Gastrocnemius medialis (tissue), 4 donors: ENCODE measurements at regions not wholly inside any gene's neighbourhood (a gene's known extent, or its start where the extent isn't known, plus 50 kb on each side); places are given as distances from the start of the nearest gene placed in this dataset.

Experiments
- POLR2A ChIP-seq, 2 donors: fragments of 450-650 bp; IDR thresholded peaks; one replicate each; pipeline ENCODE4 v1.6.1; 2017; ENCODE audit warnings: antibody characterized with exemption in 2 of 2, mild to moderate bottlenecking in 2 of 2, moderate library complexity in 2 of 2
- TF ChIP-seq, protein P1 (sequence below), 5 experiments: fragments of 450-650 bp in 3 of 5; fragments of 200-600 bp in 2 of 5; sonication (generic) in 2 of 5; IDR thresholded peaks in 4 of 5; conservative IDR thresholded peaks in 1 of 5; 1 replicate in 4 of 5; 2 replicates in 1 of 5; pipeline ENCODE4 v1.5.1; 2016 to 2019; ENCODE audit warnings: antibody characterized with exemption in 5 of 5, mild to moderate bottlenecking in 3 of 5, moderate library complexity in 3 of 5

DNA sequence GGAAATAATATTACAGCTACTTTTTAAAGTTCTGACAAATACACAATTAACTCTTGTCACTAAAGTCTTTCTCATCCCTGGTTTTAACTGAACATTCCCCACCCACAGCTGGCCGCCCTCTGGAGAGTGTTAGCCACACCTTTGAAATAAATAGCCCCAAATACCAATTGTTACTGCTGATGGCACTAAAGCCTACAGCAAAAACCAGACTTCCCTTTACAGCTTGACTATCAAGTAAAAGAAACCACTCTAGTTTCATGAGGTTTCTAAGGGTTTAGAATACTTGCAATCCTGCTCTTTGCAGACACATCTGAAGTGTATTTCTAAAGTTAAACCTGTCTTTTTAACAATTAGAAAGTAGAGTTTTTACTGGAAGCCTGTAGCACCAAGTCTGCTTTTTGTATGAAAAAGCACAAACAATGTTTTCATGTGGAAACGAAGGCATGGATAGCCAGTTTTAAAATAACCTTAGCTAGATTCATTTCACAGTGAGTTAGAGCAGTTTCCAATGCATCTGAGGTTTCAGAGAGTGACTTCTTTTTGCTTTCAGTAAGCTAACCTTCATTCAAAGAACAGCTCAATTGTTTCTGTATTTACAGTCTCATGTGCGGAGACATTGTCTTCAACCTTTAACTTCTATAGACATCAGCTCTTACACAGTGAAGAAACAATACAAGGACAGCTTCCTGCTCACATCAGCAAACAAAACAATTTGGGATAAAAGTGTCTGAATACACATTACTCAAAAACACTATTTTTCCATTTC is 164.8 kb upstream of the VEGFC start:
- TF ChIP-seq, protein P1, sequence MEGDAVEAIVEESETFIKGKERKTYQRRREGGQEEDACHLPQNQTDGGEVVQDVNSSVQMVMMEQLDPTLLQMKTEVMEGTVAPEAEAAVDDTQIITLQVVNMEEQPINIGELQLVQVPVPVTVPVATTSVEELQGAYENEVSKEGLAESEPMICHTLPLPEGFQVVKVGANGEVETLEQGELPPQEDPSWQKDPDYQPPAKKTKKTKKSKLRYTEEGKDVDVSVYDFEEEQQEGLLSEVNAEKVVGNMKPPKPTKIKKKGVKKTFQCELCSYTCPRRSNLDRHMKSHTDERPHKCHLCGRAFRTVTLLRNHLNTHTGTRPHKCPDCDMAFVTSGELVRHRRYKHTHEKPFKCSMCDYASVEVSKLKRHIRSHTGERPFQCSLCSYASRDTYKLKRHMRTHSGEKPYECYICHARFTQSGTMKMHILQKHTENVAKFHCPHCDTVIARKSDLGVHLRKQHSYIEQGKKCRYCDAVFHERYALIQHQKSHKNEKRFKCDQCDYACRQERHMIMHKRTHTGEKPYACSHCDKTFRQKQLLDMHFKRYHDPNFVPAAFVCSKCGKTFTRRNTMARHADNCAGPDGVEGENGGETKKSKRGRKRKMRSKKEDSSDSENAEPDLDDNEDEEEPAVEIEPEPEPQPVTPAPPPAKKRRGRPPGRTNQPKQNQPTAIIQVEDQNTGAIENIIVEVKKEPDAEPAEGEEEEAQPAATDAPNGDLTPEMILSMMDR (IDR thresholded peaks at IDR 0.05 in 4 of 5, conservative IDR thresholded peaks at IDR 0.05 in 1 of 5): no peak
- TF ChIP-seq POLR2A (IDR thresholded peaks at IDR 0.05): no peak
